ENCODE measurements at regions not wholly inside any gene's neighbourhood (a gene's known extent, or its start where the extent isn't known, plus 50 kb on each side); places are given as distances from the start of the nearest gene placed in this dataset.
"Not testable (repeated sequence)": the region's sequence is repeated elsewhere in the genome, so short reads cannot be mapped to it uniquely, and the experiment has no call there.

- H3K4me3 ChIP-seq (ENCODE audit: low read depth, poor library complexity, severe bottlenecking) = no peak overlapping the region
- intact Hi-C loops (cut with DNase I; ENCODE audit: low total_unique reads) = no loop called here
- TF ChIP-seq CTCF (IDR thresholded peaks at IDR 0.05) (no peak), POLR2A (IDR thresholded peaks at IDR 0.05) (no peak)
- DNase-seq (ENCODE audit: low spot score in 2 of 2) = no peak
- 81 to 85% methylated on average over 4 of the region's 4 CpGs for WGBS, 2 donors
Measured at GRCh38 chr1:192887426-192887825, 78.6 kb downstream of the RGS2 start.

GRCh38 chr1:192888574-192888973, 79.7 kb downstream of the RGS2 start:
- intact Hi-C loops (cut with DNase I; ENCODE audit: low total_unique reads) = no loop called here
- no peak for DNase-seq (ENCODE audit: low spot score in 2 of 2)
- TF ChIP-seq POLR2A (IDR thresholded peaks at IDR 0.05) (no peak), CTCF (IDR thresholded peaks at IDR 0.05) (no peak)
- no peak overlapping the region for H3K4me3 ChIP-seq (ENCODE audit: low read depth, poor library complexity, severe bottlenecking)
- 66 to 82% methylated on average over 3 of the region's 3 CpGs for WGBS, 2 donors

- intact Hi-C loops (cut with DNase I; ENCODE audit: low total_unique reads) = no loop called here
- WGBS, 2 donors = 89 to 95% methylated on average over 4 of the region's 4 CpGs
- no peak for DNase-seq (ENCODE audit: low spot score in 2 of 2)
- TF ChIP-seq POLR2A (IDR thresholded peaks at IDR 0.05) (no peak), CTCF (IDR thresholded peaks at IDR 0.05) (no peak)
- H3K4me3 ChIP-seq (ENCODE audit: low read depth, poor library complexity, severe bottlenecking) = no peak overlapping the region
Measured at GRCh38 chr1:192889082-192889481, 80.2 kb downstream of the RGS2 start.

GRCh38 chr1:192890134-192890533, 81.3 kb downstream of the RGS2 start:
- 94% methylated on average over 3 of the region's 3 CpGs for WGBS, 2 donors
- intact Hi-C loops (cut with DNase I; ENCODE audit: low total_unique reads) = no loop called here

GRCh38 chr1:192892934-192893333, 84.1 kb downstream of the RGS2 start:
- intact Hi-C loops (cut with DNase I; ENCODE audit: low total_unique reads) = no loop called here

More at GRCh38 chr1:192890134-192890533, 81.3 kb downstream of the RGS2 start:
- no peak overlapping the region for H3K4me3 ChIP-seq (ENCODE audit: low read depth, poor library complexity, severe bottlenecking)
- DNase-seq (ENCODE audit: low spot score in 2 of 2) = no peak
- TF ChIP-seq CTCF (IDR thresholded peaks at IDR 0.05) (no peak), POLR2A (IDR thresholded peaks at IDR 0.05) (no peak)

GRCh38 chr1:192895487-192895886, 86.6 kb downstream of the RGS2 start:
- 85 to 96% methylated on average over 10 of the region's 10 CpGs for WGBS, 2 donors
- DNase-seq (ENCODE audit: low spot score in 2 of 2); intact Hi-C loops (cut with DNase I; ENCODE audit: low total_unique reads); H3K4me3 ChIP-seq (ENCODE audit: low read depth, poor library complexity, severe bottlenecking): not testable (repeated sequence)

More at GRCh38 chr1:192892934-192893333, 84.1 kb downstream of the RGS2 start:
- H3K4me3 ChIP-seq (ENCODE audit: low read depth, poor library complexity, severe bottlenecking) = no peak overlapping the region
- TF ChIP-seq CTCF (IDR thresholded peaks at IDR 0.05) (no peak), POLR2A (IDR thresholded peaks at IDR 0.05) (no peak)
- 0 to 28% methylated on average over 1 of the region's 1 CpG for WGBS, 2 donors
- no peak for DNase-seq (ENCODE audit: low spot score in 2 of 2)
